ENCODE measurements at regions not wholly inside any gene's neighbourhood (a gene's known extent, or its start where the extent isn't known, plus 50 kb on each side); places are given as distances from the start of the nearest gene placed in this dataset.
"Not testable (repeated sequence)": the region's sequence is repeated elsewhere in the genome, so short reads cannot be mapped to it uniquely, and the experiment has no call there.

- no peak for DNase-seq
Measured at GRCh38 chr5:124872086-124872485, 125.6 kb upstream of the ZNF608 start.

- no peak for DNase-seq
Measured at GRCh38 chr5:124872615-124873014, 126.2 kb upstream of the ZNF608 start.

- no peak for DNase-seq
Measured at GRCh38 chr5:124873188-124873587, 126.7 kb upstream of the ZNF608 start.

- DNase-seq: no peak
Measured at GRCh38 chr5:124873713-124874112, 127.3 kb upstream of the ZNF608 start.

GRCh38 chr5:124876566-124876965 lies 130.1 kb upstream of the ZNF608 start:
- DNase-seq: no peak

GRCh38 chr5:124876983-124877382 lies 130.5 kb upstream of the ZNF608 start:
- no peak for DNase-seq

- DNase-seq: no peak
Measured at GRCh38 chr5:124877501-124878146, 131.2 kb upstream of the ZNF608 start.

- DNase-seq: no peak
Measured at GRCh38 chr5:124878583-124879342, 132.3 kb upstream of the ZNF608 start.

- DNase-seq: no peak
Measured at GRCh38 chr5:124880903-124881697, 134.7 kb upstream of the ZNF608 start.

- DNase-seq: no peak
Measured at GRCh38 chr5:124883681-124884080, 137.2 kb upstream of the ZNF608 start.

- DNase-seq: no peak
Measured at GRCh38 chr5:124884114-124884513, 137.7 kb upstream of the ZNF608 start.

- no peak for DNase-seq
Measured at GRCh38 chr5:124885490-124885889, 139.1 kb upstream of the ZNF608 start.

- DNase-seq: no peak
Measured at GRCh38 chr5:124887223-124887622, 140.8 kb upstream of the ZNF608 start.

GRCh38 chr5:124888050-124888506 lies 141.6 kb upstream of the ZNF608 start:
- DNase-seq: no peak

- DNase-seq: no peak
Measured at GRCh38 chr5:124888622-124889485, 142.4 kb upstream of the ZNF608 start.

GRCh38 chr5:124889486-124889825 lies 143.0 kb upstream of the ZNF608 start:
- no peak for DNase-seq

- DNase-seq: no peak
Measured at GRCh38 chr5:124889850-124890249, 143.4 kb upstream of the ZNF608 start.

GRCh38 chr5:124890442-124890841 lies 144.0 kb upstream of the ZNF608 start:
- not testable (repeated sequence) for DNase-seq

GRCh38 chr5:124891179-124891578 lies 144.7 kb upstream of the ZNF608 start:
- no peak for DNase-seq

GRCh38 chr5:124892185-124892848 lies 145.9 kb upstream of the ZNF608 start:
- DNase-seq: no peak

- DNase-seq: no peak
Measured at GRCh38 chr5:124894541-124894940, 148.1 kb upstream of the ZNF608 start.

Data from left kidney (tissue), 1 donor.